Loucy (cell line): ENCODE measurements at regions not wholly inside any gene's neighbourhood (a gene's known extent, or its start where the extent isn't known, plus 50 kb on each side); places are given as distances from the start of the nearest gene placed in this dataset.

ENCODE experiments used
- H2AFZ ChIP-seq: fragments of 200-600 bp; sonication (generic); 2 replicates; pipeline ENCODE4 v1.6.0; 2016; ENCODE audit warnings: antibody characterized with exemption, mild to moderate bottlenecking, low read length, moderate library complexity
- H3F3A ChIP-seq: fragments of 200-600 bp; 2 replicates; pipeline ENCODE4 v1.6.0; 2016; ENCODE audit warnings: antibody characterized with exemption, low read depth, mild to moderate bottlenecking
- H3K27me3 ChIP-seq: fragments of 200-600 bp; sonication (generic); 2 replicates; pipeline ENCODE4 v1.6.1; 2014; ENCODE audit warnings: low read length, mild to moderate bottlenecking; ENCODE audit not compliant: insufficient read depth, poor library complexity, severe bottlenecking
- H3K36me3 ChIP-seq: fragments of 200-600 bp; sonication (generic); 2 replicates; pipeline ENCODE4 v1.6.1; 2016; ENCODE audit warnings: low read length; ENCODE audit not compliant: insufficient read depth
- H3K4me1 ChIP-seq: fragments of 200-600 bp; sonication (generic); 2 replicates; pipeline ENCODE4 v1.5.1; 2014; ENCODE audit warnings: low read length, mild to moderate bottlenecking; ENCODE audit not compliant: insufficient read depth, poor library complexity, severe bottlenecking
- H3K4me2 ChIP-seq: fragments of 200-600 bp; sonication (generic); 2 replicates; pipeline ENCODE4 v1.6.0; 2014; ENCODE audit warnings: antibody characterized with exemption, low read length, low read depth, mild to moderate bottlenecking; ENCODE audit not compliant: poor library complexity, severe bottlenecking
- H3K4me3 ChIP-seq: fragments of 200-600 bp; sonication (generic); 2 replicates; pipeline ENCODE4 v1.5.1; 2014; ENCODE audit warnings: low read length, mild to moderate bottlenecking, mixed read lengths; ENCODE audit not compliant: poor library complexity, severe bottlenecking
- H3K79me2 ChIP-seq: fragments of 200-600 bp; sonication (generic); 2 replicates; pipeline ENCODE4 v1.6.1; 2014; ENCODE audit warnings: low read length; ENCODE audit not compliant: insufficient read depth
- H3K9ac ChIP-seq: fragments of 200-600 bp; sonication (generic); 2 replicates; pipeline ENCODE4 v1.6.0; 2014; ENCODE audit warnings: mild to moderate bottlenecking, low read depth, low read length, moderate library complexity; ENCODE audit not compliant: poor library complexity, severe bottlenecking
- H3K9me2 ChIP-seq: fragments of 200-600 bp; sonication (generic); replicated peaks from 2 replicates; pipeline ENCODE4 v1.6.1; 2016; ENCODE audit warnings: low read depth, low read length, mixed read lengths
- H3K9me3 ChIP-seq: fragments of 200-600 bp; sonication (generic); 2 replicates; pipeline ENCODE4 v1.6.1; 2014; ENCODE audit warnings: mild to moderate bottlenecking, antibody characterized with exemption, low read length, low read depth; ENCODE audit not compliant: insufficient read depth
- H4K20me1 ChIP-seq: fragments of 200-600 bp; sonication (generic); 2 replicates; pipeline ENCODE4 v1.6.0; 2014; ENCODE audit warnings: antibody characterized with exemption, low read length, mild to moderate bottlenecking; ENCODE audit not compliant: insufficient read depth, poor library complexity, severe bottlenecking
- EZH2phosphoT487 ChIP-seq: fragments of 200-600 bp; IDR thresholded peaks from 2 replicates; pipeline ENCODE4 v1.6.1; 2018; ENCODE audit warnings: antibody characterized with exemption, mild to moderate bottlenecking, moderate library complexity, borderline replicate concordance
- TF ChIP-seq, protein P1 (sequence below): fragments of 200-600 bp; sonication (generic); conservative IDR thresholded peaks from 2 replicates; pipeline ENCODE4 v1.5.1; 2014; ENCODE audit warnings: mild to moderate bottlenecking, antibody characterized with exemption, low read length

- no peaks in the 10 kb centered on the region for H3K36me3 ChIP-seq
- no peaks in the 10 kb centered on the region for H3K9me3 ChIP-seq
- no peaks in the 10 kb centered on the region for H3F3A ChIP-seq
- no peak overlapping the region for H2AFZ ChIP-seq
- no peak overlapping the region for H3K9ac ChIP-seq
- no peaks in the 10 kb centered on the region for H4K20me1 ChIP-seq
- H3K4me3 ChIP-seq, result no peak overlapping the region
- no peaks in the 10 kb centered on the region for H3K79me2 ChIP-seq
- H3K9me2 ChIP-seq, result no peaks in the 10 kb centered on the region
- H3K4me1 ChIP-seq, result no peaks in the 10 kb centered on the region
- no peak for TF ChIP-seq EZH2phosphoT487
- TF ChIP-seq, protein P1, sequence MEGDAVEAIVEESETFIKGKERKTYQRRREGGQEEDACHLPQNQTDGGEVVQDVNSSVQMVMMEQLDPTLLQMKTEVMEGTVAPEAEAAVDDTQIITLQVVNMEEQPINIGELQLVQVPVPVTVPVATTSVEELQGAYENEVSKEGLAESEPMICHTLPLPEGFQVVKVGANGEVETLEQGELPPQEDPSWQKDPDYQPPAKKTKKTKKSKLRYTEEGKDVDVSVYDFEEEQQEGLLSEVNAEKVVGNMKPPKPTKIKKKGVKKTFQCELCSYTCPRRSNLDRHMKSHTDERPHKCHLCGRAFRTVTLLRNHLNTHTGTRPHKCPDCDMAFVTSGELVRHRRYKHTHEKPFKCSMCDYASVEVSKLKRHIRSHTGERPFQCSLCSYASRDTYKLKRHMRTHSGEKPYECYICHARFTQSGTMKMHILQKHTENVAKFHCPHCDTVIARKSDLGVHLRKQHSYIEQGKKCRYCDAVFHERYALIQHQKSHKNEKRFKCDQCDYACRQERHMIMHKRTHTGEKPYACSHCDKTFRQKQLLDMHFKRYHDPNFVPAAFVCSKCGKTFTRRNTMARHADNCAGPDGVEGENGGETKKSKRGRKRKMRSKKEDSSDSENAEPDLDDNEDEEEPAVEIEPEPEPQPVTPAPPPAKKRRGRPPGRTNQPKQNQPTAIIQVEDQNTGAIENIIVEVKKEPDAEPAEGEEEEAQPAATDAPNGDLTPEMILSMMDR, result no peak
- H3K4me2 ChIP-seq, result no peak overlapping the region
- H3K27me3 ChIP-seq, result no peaks in the 10 kb centered on the region
Observed at GRCh38 chr13:38624822-38625221, 62.1 kb upstream of the FREM2 start.

DNA sequence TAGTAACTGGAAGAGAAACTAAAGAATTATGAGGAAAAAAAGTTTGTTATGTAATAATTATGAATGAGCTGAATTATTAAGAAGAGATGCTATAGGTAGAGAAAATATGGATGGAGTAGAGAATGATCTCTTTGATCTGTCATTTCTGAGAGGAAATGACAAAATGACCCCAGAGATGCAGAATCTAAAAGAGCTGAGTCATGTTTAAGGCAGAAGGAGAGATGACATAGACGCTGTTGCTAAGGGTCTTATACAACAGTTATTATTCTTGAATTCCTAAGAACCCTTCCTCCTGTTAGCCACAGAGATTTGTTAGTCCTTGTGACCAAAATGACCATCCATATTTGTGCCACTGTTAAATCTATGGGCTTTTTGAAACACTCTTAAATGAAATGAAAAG is 58.3 kb upstream of the FREM2 start:
- H3K36me3 ChIP-seq, result no peaks in the 10 kb centered on the region
- H3K79me2 ChIP-seq, result no peaks in the 10 kb centered on the region
- no peak overlapping the region for H3K4me3 ChIP-seq
- no peaks in the 10 kb centered on the region for H3K27me3 ChIP-seq
- no peak overlapping the region for H3K4me2 ChIP-seq
- H3K9me3 ChIP-seq, result no peaks in the 10 kb centered on the region
- no peaks in the 10 kb centered on the region for H3F3A ChIP-seq
- H3K4me1 ChIP-seq, result no peaks in the 10 kb centered on the region
- no peaks in the 10 kb centered on the region for H4K20me1 ChIP-seq
- no peaks in the 10 kb centered on the region for H3K9me2 ChIP-seq
- H2AFZ ChIP-seq, result no peak overlapping the region
- no peak for TF ChIP-seq EZH2phosphoT487
- TF ChIP-seq, protein P1, result no peak
- no peak overlapping the region for H3K9ac ChIP-seq

DNA sequence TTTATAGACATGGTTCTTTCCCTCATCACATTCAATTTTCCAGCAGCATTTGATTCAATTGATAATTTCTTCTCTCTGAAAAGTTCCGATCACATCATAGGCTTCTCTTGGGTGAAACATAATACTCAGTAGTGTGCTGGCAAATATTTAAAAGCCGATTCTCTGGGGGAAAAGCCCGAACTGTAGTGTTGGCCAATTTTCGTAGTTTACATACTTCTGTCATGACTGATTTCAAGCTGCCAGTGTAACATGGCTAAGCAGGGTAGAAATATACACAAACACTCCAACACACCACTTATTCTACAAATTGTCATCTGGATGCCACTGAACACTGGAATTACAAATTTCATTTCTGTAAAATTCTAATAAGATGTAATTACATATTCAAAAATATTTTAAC is 56.1 kb upstream of the FREM2 start:
- Histone ChIP-seq H3F3A (no peaks in the 10 kb centered on the region), H3K4me3 (no peak overlapping the region), H3K79me2 (no peaks in the 10 kb centered on the region), H2AFZ (no peak overlapping the region), H3K9ac (no peak overlapping the region), H3K36me3 (no peaks in the 10 kb centered on the region), H3K9me3 (no peaks in the 10 kb centered on the region), H3K27me3 (no peaks in the 10 kb centered on the region), H3K9me2 (no peaks in the 10 kb centered on the region), H3K4me2 (no peak overlapping the region), H4K20me1 (no peaks in the 10 kb centered on the region), H3K4me1 (no peaks in the 10 kb centered on the region)
- TF ChIP-seq EZH2phosphoT487, result no peak
- TF ChIP-seq, protein P1, result no peak
